Fibroblast of skin of left quadriceps (primary cell): ENCODE measurements at regions not wholly inside any gene's neighbourhood (a gene's known extent, or its start where the extent isn't known, plus 50 kb on each side); places are given as distances from the start of the nearest gene placed in this dataset.

Experiments used
- DNase-seq, 2 experiments: peaks; one replicate each; pipeline ENCODE4 v3.0.0-alpha.2; 2013; ENCODE audit warnings: low read depth in 2 of 2

DNA sequence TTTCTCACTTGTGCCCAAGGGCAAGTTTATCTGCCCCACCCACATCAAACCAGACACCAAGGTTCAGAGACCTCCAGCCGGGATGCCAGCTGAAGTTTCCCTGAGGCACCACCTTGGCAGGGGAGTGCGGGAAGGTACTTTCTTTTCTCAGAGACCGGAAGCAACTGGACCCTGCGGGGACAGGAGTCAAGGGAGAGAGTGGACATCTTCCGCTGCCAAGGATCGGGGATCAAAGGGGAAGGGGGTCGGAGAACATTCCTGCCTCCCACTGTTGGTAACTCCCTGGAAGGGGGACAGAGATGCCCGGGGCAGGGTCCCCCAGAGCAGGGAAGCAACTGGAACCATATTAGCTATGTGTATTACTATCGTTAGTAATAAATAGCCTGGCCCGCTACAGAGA is 161.8 kb downstream of the DICER1 start:
- DNase-seq = no peak

DNA sequence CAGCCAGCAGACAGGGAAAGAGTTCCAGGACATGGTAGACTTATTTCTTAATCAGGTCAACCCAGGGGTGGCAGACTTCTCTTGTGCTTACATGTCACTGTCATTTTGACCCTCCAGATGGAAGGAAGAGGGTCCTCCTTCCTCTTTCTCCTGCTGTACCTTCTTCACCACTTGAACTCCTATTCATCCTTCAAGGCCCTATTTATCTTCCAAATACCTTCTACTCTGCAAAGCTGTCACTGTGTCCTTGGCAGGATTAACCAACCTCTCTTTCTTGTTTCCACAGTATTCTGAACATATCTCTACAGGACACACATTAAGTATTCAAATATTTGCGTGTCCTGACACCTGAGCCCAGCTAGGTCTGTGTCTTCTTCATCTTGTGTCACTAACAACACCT is 163.1 kb downstream of the DICER1 start:
- DNase-seq = no peak

DNA sequence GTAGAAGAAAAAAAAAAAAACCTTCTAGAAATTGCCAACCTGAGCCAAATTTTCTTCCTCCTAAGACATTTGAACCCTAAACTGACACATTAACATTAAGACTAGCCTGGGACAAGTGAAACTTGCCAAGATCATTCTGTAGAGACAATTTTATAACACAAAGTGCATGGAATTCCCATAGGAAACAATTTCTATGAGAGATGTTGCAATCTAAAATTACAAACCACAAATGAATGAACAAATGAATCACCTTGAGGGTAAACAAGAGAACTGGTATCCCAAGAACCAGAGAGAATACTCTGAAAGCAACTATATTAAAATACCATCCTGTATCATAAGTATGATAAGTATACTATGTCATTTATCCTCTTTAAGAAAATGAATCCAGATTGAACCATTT is 165.3 kb downstream of the DICER1 start:
- no peak for DNase-seq

DNA sequence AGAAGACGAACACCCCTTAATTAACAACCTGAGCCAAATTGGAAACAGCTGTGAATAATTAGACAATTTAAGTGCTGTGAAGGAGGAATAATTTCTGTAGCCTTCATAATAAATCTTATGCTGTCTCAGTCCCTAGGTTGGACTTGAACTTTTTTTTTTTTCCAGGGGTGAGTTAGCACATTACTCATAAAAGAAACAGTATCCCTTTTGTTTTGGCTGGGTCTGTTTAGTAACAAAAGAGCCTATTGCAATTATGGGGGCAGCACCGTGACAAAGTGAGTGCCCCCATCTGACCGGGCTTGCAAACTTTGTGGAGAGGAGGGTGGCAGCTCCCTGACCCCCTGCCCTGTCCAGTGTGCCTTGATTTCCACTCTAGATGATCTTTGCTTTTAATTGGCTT is 167.4 kb downstream of the DICER1 start:
- DNase-seq = no peak

DNA sequence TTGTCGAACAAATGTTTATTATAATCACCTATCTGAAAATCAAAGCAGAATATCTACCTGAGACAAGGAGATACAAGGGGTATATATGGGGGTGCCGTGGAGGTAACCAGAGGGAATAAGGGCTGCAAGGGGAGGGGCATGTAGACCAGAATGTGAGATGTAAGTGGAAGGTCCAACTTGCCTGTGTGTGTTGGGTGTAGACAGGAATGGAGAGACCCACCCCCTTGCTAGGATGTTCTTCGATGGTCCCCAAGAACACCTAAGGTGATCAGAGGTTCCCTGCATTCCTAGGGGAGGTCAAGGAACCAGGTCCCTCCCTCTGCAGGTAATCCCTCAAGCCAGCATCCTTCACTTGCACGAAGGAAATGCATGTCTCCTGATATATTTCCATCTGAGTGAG is 167.9 kb downstream of the DICER1 start:
- no peak for DNase-seq

DNA sequence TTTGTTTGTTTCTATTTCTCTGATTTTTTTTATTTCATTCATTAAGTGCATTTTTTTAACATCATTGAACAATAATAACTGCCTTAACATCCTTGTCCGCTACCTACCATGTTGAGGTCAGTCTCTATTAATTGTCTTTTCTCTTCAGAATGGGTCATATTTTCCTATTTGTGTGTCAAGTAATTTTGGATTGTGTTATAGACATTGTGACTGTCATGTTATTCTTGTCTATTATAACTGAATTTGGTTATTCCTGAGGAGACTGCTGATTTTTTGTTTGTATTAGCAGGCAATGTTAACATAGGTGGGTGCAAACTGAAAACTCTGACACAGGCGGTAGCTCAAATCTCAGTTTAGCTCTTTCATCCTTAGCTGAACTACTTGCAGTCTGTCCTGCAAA is 169.9 kb downstream of the DICER1 start:
- no peak for DNase-seq

DNA sequence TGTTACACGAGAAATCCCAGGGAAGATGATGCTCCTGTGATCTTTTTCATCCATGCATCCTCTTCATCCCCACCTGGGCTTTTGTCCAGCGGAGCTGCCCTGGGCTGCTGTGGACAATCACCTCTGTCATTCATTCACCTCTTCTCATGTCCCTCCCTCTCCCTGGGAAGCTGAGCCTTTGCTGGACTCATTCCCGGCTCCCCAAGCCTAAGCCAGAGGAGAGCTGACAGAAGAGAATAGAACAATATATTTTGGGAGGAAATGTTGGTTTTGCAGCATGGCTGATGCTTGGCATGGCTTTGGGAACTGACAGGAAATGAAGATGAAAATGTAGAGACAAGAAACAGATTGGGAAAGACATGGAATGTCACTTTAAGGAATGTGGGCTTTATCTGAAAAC is 177.4 kb downstream of the DICER1 start:
- DNase-seq = no peak

DNA sequence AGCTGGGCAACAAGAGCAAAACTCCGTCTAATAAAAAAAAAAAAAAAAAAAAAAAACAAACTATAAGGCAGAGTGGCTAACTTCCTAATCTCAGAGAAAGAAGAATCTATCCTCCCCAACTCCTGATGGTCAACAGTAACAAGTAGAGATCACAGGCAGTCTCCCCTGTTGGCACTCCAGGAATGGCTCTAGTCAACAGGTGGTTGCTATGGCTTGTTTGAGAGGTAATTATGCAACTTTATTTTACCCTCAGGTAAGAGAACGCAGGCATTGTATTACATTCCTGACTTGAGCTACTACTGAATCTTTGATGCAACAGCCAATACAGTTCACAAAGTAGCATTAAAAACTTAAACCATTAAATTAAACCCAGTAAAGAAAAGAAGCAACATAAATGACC is 180.3 kb downstream of the DICER1 start:
- no peak for DNase-seq

DNA sequence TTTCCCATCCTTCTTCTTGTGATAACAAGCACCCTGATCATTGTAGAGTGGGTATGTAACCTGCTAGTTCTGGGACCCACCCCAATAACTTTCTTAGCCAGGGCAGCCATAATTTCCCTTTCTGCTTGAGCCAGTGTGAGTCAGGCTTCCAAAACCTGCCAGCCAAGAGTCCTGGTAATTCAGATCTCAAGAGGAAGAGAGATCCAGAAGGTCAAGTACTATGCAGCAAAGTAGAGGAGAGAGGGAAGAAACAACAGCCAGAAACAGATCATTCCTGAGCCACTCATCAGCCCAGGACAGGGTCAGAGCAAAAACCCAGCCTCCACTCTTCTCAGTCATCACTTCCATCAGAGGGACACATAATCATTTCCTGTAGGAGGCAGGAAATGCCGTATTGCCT is 182.0 kb downstream of the DICER1 start:
- DNase-seq = no peak

DNA sequence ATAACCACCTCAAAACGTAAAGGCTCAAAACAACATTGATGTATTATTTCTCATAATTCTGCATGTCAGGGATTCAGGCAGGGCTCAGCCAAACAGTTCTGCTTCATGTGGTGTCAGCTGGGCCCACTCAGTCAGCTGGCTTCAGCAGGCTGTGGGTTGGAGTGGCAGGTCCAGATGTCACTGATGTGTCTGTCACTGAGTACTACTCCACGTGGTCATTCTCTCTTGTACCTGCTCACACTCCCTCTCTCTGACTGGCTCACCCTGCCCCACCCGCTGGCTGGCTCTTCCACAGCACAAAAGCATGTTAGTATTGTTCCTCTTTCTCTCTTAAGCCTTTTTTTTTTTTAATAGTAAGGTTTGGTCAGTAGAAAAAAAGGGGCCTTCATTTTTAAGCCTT is 182.4 kb downstream of the DICER1 start:
- no peak for DNase-seq

DNA sequence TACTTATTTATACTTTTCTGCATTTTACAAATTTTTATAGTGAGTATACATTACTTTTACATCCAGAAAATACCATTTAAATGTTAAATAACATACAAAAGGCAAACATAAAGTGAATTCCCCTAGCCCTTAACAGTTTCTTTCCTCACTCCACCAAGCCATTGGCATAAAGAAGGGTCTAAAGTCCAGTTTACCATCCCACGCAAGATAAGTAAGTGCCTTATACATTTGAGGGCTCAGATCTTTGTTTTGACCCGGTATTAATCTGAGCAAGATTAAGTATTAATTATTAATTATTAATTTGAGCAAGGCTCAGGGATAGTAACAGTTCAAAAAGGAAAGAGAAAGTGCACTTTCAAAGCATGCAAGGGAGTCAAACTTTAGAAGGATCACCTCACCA is 182.9 kb downstream of the DICER1 start:
- DNase-seq = no peak

DNA sequence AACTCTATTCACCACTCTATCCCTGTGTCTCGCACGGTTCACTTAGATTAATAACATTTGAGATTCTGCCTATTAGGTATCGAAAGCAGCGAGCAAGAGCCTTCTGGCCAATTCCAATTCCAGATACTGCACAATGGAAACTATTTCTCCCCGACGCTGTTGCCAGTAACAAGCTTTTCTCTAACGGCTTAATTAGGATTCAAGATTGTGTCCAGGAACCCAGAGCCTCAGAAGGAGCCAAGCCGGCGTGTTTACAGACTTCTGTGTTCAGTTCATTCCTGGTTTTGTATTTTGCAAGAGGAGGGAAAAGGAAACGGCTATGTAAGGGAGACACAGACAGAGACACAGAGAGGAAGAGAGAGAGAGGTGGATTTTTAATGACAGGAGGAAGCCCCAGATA is 185.6 kb downstream of the DICER1 start:
- DNase-seq = no peak

DNA sequence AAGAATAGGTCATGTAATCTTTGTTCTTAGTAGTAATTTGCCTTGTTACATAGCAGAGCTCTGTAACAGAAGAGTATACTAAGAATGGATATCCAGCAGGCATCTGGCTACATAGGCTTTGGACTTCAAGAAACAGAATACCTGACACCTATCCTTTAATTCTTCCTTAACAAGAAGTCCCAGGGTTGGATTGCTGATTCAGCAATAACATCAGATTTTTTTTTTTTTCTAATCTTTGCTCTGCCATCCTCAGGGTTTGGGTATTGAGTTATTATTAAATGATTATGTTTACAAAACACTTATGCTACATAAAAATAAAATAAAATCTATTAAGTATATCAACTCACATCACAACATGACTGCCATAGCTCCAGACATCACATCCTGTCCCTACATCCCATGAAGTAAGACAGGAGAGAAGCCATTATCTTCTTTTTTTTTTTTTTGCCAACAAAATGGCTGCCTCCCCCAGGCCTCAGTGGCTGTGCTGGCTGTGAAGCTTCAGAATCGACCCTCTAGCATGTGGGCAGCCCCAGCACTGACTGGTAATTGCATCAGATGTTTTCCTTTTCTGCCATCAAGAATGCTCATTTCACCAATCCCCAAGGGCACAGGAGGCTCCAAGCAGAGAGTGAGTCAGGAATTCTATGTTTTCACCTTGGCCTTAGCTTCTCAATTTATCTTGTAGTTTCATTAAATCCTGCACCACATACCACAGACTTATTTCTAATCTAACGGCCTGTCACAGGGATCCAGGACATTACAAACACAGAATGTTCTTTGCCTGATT is 186.2 kb downstream of the DICER1 start:
- peak; percentile 20 to 21 for DNase-seq

DNA sequence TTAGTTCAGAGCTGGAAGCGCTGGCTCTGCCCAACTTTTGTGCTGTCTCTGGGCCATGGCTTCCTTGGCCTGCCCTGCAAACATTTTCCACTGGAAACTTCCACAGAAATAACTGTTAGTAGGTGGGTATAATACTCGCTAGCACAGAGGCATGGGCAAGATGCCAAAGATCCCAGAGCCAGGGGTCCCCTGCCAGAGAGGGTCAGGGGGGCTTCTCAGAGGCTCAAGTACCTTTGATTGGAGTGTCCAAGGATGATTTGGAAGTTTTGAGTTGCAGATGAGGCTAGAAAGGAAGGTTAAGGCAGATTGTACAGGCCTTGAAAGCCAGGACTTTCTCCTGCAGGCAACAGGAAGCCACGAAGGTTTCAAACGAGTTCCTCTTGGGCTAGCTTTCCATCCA is 187.6 kb downstream of the DICER1 start:
- no peak for DNase-seq

DNA sequence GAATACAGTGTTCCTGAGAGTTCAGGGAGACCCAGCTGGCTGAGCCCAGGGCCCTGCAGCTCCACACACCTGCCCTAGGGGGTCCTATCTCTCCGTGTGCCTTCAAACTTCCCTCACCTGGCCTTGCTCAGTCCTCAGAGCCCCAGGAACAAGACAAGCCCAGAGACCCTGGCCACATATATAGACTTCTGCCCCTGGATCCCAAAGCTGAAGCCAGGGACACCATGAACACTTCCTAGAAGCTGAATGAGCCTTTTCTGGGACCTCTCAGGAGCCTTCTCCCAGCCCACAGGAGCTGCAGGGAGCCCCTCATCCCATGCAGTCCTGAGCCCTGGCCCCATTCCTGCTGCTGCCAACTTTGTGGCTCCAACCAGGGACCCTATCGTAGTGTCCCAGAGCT is 190.5 kb downstream of the DICER1 start:
- no peak for DNase-seq

DNA sequence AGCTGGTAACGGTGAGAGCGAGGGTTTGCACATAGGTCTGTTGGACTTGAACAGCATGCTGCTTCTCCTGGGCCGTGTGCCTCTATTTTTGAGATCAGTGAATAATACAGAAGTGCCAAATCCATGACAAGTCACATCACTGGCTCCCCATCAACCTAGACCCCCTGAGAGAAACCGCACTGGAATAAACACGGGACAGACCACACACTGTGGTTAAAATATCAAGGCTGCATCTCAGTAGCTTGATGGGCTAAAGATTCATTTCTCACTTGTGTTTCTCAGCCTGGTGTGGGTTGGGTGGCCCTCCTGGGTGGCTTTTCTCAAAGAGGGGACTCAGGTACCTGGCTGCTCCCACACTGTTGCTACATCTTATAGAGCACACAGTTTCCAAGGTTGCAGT is 191.0 kb downstream of the DICER1 start:
- no peak for DNase-seq

DNA sequence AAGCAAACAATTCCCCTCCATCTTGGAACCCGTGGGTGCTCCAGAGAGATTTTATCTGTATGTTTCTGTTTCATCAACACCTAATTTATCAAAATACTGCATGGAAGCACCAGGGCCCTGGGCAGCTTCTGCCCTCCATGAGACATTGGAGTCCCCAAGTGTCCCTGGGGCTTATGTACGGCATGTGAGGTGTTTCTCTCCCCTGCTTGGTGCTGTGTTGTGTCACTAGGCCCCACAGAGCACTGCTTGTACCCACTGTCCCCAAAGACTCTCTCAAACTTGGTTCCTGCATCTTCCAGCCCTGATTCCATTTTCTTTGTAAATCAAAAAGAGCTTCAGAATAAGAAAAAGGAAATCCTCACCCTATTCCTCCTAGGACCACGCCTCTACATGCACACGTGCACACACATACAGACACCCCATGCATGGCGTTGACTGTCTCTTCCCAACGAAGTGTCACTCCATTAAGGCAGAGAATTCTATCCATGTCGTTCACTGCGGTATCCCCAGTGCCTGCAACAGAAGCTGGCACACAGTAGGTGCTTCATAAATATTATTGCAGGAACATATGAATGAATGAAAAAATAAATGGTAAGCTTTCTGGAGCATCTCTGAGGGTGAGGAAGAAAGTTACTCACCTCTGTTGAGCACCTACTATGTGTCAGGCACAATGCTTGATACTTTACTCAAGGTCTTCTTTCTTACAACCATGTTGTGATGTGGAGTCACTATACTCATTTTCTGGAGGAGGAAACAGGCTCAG is 191.6 kb downstream of the DICER1 start:
- no peak for DNase-seq

DNA sequence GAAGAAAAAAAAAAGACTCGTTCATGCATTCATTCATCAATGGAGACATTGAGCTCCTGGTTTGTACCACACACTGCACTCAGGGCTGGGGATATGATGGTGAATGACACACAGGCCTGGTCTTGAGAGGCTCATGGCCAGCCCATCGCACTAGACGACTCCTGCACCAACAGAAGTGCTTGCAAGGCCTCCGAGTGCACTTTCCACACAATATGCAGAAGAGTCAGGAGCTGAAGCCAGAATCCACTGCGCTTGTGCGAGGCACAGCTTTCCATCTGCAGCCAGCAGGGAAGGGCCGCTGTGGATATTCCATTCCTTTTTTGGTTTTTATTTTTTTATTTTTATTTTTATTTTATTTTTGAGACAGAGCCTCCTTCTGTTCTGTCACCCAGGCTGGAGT is 192.4 kb downstream of the DICER1 start:
- DNase-seq = no peak

DNA sequence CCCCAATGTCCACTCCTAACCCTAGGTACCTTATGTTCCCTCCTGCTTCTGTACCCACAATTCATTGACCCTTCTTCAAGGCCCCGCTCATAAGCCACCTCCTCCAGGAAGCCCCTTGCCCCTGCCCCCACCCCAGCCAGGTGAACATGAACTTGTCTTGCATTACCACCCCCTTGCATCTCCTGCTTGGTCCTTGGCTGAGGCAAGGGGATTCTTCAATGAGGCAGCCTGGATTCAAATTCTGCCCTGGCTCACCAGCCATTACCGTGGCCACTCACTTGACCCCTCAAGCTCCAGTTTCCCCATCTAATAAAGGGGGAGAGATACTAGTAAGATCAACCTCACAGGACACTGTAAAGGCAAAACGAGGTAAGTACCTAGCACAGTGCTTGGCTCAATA is 193.1 kb downstream of the DICER1 start:
- DNase-seq = no peak

DNA sequence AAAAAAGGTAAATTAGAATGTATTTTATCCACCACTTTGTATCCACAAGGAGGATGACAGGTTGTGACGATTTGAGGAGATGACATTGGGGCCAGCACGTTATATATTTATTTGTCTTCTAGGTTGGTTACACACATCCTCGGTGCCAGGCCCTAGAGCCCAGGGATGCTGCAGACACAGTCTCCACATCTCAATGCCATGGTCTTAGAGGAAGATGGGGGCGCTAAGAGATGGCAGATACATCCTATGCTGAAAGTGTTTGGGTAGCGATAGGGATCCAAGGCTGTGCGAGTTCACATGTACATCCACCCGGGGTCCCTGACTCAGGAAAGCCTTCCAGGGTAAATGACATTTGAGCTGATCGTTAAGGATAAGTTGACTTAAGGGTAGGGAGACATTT is 193.1 kb upstream of the GSC start:
- DNase-seq = no peak

DNA sequence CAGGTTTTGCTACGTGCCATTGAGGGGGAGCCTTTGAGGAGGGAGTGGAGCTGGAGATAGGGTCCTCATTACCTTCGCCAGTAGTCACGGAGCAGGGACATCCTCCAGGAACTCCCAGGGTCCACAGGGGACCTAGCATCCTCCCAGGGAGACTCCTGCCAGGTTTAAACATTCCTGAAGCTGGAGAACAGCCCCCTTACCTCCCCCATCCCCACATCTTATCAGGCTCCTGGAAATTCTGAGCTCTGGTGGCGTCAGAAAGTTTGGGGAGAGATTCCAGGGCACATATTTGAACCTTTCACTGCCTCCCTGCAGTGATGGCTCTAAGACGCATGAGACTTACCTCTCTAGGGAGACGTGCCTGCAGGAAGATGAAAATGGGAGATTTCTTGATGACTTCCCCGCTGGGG is 192.3 kb upstream of the GSC start:
- DNase-seq = no peak

DNA sequence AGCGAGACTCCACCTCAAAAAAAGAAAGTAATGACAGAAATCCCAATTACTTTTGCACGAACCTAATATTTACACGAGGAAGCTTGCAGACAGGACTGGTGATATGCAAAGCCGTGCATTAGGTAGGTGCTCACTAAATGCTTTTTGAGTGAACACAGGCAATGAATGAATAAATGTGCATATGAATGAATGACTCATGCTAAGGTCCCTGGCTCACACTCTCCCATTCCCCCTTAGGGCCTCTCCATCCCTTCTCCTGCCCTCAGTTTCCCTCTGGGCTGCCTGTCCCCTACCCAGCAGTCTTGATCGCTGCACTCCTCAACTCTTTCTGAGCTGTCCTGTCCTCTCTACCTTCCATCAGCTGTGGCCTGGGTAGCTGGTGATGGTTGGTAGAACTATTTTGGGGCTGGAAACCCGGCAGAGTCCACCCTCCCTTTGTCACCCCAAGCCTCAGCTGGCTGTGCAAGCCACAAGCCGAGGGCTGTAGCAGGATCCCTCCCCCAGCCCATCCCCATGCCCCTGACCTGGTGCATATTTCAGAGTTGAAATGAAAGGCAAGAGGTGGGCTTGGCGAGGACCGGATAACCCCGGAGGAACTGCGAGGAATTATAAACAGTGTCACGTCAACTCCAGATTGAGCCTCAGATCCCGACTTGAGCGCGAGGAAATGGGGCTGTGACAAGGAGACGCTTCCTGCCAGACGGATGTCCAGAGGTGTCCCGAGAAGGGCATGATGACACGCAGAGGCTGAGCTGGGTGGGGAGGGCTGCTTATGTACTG is 191.7 kb upstream of the GSC start:
- DNase-seq = no peak
